VCaP (cell line): ENCODE measurements at regions not wholly inside any gene's neighbourhood (a gene's known extent, or its start where the extent isn't known, plus 50 kb on each side); places are given as distances from the start of the nearest gene placed in this dataset.
"Not testable (repeated sequence)": the region's sequence is repeated elsewhere in the genome, so short reads cannot be mapped to it uniquely, and the experiment has no call there.

Experiments
- H3K27ac ChIP-seq: fragments of 450-650 bp; 2 replicates; pipeline ENCODE4 v1.5.1; 2017
- TF ChIP-seq, protein P1 (sequence below): fragments of 450-650 bp; conservative IDR thresholded peaks from 2 replicates; pipeline ENCODE4 v1.5.1; 2017; ENCODE audit warnings: mild to moderate bottlenecking, moderate library complexity

DNA sequence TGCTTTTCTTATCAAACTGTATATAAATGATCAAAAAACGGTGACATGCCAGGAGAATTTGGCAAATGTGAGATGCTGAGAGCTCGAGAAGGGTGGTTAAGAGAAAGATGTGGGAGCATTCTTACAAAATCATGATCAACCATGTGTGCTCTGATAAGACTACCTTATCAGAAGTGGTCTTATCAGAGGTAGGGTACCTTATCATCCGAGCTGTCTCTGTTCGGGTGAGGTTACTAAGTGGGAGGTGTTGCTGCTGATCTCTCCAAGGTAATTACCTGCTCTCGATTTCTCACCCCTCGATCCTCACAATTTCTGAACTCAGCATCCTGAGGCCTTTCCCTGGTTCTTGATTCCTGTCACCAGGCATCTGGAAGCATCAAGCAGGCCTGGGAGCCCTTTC is 813.0 kb upstream of the ID2 start:
- TF ChIP-seq, protein P1, sequence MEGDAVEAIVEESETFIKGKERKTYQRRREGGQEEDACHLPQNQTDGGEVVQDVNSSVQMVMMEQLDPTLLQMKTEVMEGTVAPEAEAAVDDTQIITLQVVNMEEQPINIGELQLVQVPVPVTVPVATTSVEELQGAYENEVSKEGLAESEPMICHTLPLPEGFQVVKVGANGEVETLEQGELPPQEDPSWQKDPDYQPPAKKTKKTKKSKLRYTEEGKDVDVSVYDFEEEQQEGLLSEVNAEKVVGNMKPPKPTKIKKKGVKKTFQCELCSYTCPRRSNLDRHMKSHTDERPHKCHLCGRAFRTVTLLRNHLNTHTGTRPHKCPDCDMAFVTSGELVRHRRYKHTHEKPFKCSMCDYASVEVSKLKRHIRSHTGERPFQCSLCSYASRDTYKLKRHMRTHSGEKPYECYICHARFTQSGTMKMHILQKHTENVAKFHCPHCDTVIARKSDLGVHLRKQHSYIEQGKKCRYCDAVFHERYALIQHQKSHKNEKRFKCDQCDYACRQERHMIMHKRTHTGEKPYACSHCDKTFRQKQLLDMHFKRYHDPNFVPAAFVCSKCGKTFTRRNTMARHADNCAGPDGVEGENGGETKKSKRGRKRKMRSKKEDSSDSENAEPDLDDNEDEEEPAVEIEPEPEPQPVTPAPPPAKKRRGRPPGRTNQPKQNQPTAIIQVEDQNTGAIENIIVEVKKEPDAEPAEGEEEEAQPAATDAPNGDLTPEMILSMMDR = no peak
- H3K27ac ChIP-seq = no peak overlapping the region

DNA sequence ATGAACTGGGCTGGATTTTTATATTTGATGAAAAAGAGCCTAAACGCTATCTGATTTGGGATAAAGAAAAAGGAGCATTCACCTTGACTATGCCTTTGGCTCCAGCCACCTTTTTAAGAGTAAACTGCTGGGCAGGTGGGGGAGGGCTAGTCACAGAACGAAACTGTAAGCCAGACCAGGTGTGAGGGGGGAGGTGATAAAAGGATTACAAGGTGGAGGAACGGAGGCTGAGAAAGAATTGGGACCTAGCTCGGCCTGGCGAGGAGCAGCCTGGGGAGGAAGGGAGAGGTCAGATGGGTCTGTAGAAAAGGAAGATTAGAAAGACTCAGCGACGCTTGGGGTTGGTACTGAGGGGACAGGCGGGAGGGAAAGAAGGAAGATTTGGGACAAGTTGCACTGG is 805.4 kb upstream of the ID2 start:
- not testable (repeated sequence) for H3K27ac ChIP-seq

DNA sequence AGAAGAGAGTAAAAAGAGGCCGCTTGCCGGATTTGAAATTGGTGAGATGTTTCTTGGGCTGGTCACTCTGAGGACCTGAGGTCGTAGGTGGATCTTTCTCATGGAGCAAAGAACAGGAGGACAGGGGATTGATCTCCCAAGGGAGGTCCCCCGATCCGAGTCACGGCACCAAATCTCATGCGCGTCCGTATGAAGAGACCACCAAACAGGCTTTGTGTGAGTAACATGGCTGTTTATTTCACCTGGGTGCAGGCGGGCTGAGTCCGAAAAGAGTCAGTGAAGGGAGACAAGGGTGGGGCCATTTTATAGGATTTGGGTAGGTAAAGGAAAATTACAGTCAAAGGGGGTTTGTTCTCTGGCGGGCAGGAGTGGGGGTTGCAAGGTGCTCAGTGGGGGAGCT is 803.6 kb upstream of the ID2 start:
- H3K27ac ChIP-seq = not testable (repeated sequence)

DNA sequence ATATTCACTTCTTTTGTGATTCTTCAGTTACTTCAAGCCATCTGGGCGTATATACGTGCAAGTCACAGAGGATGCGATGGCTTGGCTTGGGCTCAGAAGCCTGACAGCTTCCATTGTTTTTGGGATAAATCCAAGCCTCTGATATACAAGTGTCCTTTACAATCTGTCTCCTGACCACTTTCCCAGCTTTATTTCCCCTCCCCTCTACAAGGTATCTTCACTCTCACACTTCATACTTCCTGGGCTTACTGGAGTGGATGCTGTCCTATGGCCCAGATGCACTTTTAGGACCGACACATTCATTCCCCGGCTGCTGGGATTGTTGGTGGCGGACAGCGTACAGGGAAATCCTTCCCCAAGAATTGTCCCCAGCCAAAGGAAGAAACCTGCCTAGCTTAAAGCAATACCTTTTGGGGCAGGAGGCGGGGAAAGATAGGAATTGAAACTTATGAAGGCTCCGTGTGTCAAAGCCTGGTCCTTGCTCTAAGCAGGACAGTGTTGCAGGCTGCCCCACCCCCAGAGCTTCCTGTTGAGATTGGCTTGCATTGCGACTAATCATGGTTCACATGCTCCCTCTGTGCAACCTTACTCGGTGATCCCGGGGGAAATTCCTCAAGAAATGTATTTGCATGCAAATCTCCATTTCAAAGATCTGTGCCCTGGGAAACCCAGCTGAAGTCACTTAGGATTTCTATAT is 802.9 kb upstream of the ID2 start:
- no peak overlapping the region for H3K27ac ChIP-seq

DNA sequence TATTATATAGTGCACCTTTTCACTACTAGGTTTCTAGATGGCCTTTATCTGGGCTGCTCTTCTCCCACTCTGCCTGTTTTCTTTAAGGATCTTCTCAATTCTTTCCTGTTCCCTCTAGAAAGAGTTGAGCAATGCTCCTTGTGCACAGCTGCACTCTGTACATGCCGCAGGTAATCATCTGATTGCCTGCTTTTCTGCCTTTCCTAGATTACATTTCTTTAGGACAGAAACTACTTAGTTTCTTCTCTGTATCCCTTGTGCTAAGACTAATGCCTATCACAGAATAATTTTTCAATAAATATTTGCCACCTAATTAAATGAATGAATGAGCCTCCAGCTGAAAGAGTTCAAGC is 802.4 kb upstream of the ID2 start:
- TF ChIP-seq, protein P1 = no peak
- no peak overlapping the region for H3K27ac ChIP-seq

More for the DNA sequence above, 802.9 kb upstream of the ID2 start:
- TF ChIP-seq, protein P1 = no peak

DNA sequence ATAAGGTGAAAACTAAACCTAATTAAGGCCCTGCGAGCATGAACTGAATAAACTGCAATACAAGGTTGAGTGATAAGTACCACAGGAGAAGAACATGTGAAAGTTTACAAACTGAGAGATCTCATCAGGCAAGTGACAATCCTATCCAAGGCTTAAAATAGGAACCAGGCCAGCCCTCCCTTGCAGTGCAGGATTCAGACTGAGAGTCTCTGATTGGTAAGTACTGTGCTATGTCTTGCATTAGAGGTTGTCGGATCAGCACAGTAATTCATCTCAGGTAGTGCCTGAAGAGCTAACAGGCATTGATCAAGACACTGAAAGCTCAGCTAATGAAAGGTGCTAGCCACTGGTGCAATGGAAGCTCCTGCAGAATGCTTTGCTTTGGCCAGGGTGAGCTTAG is 801.7 kb upstream of the ID2 start:
- no peak overlapping the region for H3K27ac ChIP-seq
- TF ChIP-seq, protein P1 = no peak

DNA sequence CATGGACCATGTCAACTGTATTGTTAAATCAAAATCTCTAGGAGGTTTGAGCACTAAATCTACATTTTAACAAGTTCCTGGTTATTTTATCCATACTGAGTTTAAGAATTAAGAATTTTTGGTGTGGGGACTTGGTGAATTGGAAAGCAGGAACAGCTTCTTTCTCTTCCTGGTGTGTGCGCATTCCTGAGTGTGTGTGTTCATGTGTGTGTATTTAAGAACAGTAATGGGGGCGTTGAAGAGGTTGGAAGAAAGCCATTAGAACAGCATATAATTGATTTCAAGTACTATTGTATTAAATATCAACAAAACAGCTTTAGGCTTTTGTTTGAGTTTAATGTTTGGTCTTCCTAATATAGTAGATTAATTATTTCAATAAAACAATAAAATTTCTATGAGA is 801.3 kb upstream of the ID2 start:
- H3K27ac ChIP-seq = no peak overlapping the region
- TF ChIP-seq, protein P1 = no peak

DNA sequence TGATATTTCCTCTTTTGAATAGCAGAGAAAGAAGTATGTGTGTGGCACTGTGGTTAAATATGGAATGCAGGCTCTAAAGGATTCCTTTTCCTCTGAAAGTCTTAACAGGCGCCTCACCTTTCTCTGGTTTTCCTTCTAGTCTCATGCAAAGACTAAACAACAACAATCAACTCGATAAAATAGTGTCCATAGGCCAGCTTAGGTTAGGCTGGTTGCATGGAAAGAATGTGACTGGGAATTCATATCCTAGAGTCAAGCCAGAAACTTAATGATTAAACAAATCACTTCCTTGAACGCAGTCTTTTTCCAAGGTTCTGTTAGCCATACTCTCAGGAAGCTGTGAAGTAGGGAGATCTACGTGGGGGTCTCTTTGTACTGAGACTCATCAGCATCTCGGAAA is 800.8 kb upstream of the ID2 start:
- H3K27ac ChIP-seq = no peak overlapping the region
- TF ChIP-seq, protein P1 = no peak

DNA sequence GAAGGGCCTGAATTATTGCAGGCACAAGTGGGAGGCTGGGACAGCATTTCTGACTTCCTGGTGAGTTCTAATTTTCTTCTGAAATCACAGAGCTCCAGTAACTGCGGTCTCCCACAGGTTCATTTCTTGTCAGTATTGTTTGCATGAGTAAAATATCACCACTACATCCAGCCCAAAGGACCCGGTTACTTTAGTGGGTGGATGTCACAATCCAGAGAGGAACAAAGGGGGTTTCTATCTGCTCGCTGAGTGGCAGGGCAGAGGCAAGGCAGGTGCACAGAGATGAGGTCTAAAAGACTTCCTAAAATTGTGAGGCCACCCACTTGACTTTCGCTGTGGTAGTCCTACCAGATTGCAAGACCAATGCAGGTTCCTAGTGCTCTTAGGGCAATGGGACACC is 800.4 kb upstream of the ID2 start:
- TF ChIP-seq, protein P1 = no peak
- no peak overlapping the region for H3K27ac ChIP-seq
